ENCODE measurements at regions not wholly inside any gene's neighbourhood (a gene's known extent, or its start where the extent isn't known, plus 50 kb on each side); places are given as distances from the start of the nearest gene placed in this dataset.

DNA sequence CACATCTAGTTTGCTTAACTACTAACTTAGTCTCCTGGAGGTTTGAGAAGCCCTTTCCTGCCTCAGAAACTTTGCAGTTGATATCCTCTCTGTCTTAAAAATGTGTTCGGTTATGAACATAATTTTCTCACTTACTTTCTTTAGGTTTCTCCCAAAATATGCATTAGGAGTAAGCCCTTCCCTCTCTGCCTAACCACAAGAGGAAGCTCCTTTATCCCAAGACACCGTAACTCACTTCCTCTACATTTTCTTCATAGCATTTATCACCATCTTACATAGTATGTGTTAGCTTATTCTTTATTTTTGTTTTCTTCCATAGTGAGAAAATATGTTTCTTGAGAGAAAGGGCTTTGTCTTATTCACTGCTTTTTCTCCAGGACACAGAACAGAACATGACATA, 952.5 kb upstream of the ATXN8OS start:
- no peaks in the 10 kb centered on the region for H4K20me1 ChIP-seq (ENCODE audit: insufficient read depth)
- no peaks in the 10 kb centered on the region for H3K36me3 ChIP-seq (ENCODE audit: insufficient read depth)
- no peak overlapping the region for H3K4me3 ChIP-seq (IDR thresholded peaks at IDR 0.05; ENCODE audit: insufficient read depth, low read depth, low read length)
- H3K27ac ChIP-seq: no peak overlapping the region
- H3K79me2 ChIP-seq (ENCODE audit: insufficient read depth, low read depth): no peaks in the 10 kb centered on the region
- H2AFZ ChIP-seq (ENCODE audit: low read depth): no peak overlapping the region
- no peaks in the 10 kb centered on the region for H3K4me1 ChIP-seq (ENCODE audit: low read depth, poor library complexity, severe bottlenecking)
- no peak overlapping the region for H3K4me2 ChIP-seq
- no peak overlapping the region for H3K9ac ChIP-seq
- H3K27me3 ChIP-seq (ENCODE audit: insufficient read depth, low read depth): no peaks in the 10 kb centered on the region
- TF ChIP-seq, protein P1, sequence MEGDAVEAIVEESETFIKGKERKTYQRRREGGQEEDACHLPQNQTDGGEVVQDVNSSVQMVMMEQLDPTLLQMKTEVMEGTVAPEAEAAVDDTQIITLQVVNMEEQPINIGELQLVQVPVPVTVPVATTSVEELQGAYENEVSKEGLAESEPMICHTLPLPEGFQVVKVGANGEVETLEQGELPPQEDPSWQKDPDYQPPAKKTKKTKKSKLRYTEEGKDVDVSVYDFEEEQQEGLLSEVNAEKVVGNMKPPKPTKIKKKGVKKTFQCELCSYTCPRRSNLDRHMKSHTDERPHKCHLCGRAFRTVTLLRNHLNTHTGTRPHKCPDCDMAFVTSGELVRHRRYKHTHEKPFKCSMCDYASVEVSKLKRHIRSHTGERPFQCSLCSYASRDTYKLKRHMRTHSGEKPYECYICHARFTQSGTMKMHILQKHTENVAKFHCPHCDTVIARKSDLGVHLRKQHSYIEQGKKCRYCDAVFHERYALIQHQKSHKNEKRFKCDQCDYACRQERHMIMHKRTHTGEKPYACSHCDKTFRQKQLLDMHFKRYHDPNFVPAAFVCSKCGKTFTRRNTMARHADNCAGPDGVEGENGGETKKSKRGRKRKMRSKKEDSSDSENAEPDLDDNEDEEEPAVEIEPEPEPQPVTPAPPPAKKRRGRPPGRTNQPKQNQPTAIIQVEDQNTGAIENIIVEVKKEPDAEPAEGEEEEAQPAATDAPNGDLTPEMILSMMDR (conservative IDR thresholded peaks at IDR 0.05; ENCODE audit: low read depth, low read length): no peak

DNA sequence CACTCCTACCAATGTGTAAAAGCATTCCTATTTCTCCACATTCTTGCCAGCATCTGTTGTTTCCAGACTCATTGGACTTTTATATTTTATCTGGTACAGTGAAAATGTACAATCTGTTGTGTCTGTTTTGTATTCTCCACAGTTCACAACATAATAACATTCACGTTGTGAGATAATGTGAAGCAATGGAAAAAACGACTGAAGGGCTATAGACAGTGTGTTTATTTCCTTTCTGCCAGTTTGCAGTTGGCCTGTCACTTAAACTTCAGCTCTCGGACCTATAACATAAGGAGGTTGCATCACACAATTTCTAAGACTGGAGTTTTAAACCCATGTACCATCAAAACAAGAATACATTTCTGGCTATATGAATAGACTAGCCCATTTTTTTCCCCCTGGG, 965.5 kb upstream of the ATXN8OS start:
- Histone ChIP-seq H3K4me3 (IDR thresholded peaks at IDR 0.05; ENCODE audit: insufficient read depth, low read depth, low read length) (no peak overlapping the region), H3K4me2 (no peak overlapping the region), H3K27me3 (ENCODE audit: insufficient read depth, low read depth) (no peaks in the 10 kb centered on the region), H4K20me1 (ENCODE audit: insufficient read depth) (no peaks in the 10 kb centered on the region), H3K27ac (no peak overlapping the region), H3K79me2 (ENCODE audit: insufficient read depth, low read depth) (no peaks in the 10 kb centered on the region), H3K4me1 (ENCODE audit: low read depth, poor library complexity, severe bottlenecking) (no peaks in the 10 kb centered on the region), H3K9ac (no peak overlapping the region), H2AFZ (ENCODE audit: low read depth) (no peak overlapping the region), H3K36me3 (ENCODE audit: insufficient read depth) (no peaks in the 10 kb centered on the region)
- TF ChIP-seq, protein P1 (conservative IDR thresholded peaks at IDR 0.05; ENCODE audit: low read depth, low read length): no peak

DNA sequence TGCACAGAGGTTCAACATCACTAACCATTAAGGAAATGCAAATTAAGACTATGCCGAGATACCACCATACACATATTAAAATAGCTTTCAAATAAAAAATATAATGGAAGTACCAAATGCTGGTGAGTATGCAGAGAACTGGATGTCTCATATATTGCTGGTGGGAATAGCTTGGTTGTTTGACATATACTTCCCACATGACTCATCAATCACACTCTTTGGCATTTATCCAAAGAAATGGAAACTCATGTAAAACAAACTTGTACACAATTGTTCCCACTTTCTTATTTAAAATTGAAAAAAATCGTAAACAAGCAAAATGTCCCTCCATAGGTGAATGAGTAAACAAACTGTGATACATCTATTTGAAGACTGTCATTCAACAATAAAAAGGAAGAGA, 982.6 kb upstream of the ATXN8OS start:
- no peaks in the 10 kb centered on the region for H3K4me1 ChIP-seq (ENCODE audit: low read depth, poor library complexity, severe bottlenecking)
- H4K20me1 ChIP-seq (ENCODE audit: insufficient read depth): no peaks in the 10 kb centered on the region
- TF ChIP-seq, protein P1 (conservative IDR thresholded peaks at IDR 0.05; ENCODE audit: low read depth, low read length): no peak
- no peak overlapping the region for H3K27ac ChIP-seq
- H3K27me3 ChIP-seq (ENCODE audit: insufficient read depth, low read depth): no peaks in the 10 kb centered on the region
- H2AFZ ChIP-seq (ENCODE audit: low read depth): no peak overlapping the region
- no peaks in the 10 kb centered on the region for H3K79me2 ChIP-seq (ENCODE audit: insufficient read depth, low read depth)
- H3K9ac ChIP-seq: no peak overlapping the region
- no peak overlapping the region for H3K4me2 ChIP-seq
- H3K36me3 ChIP-seq (ENCODE audit: insufficient read depth): no peaks in the 10 kb centered on the region
- no peak overlapping the region for H3K4me3 ChIP-seq (IDR thresholded peaks at IDR 0.05; ENCODE audit: insufficient read depth, low read depth, low read length)

DNA sequence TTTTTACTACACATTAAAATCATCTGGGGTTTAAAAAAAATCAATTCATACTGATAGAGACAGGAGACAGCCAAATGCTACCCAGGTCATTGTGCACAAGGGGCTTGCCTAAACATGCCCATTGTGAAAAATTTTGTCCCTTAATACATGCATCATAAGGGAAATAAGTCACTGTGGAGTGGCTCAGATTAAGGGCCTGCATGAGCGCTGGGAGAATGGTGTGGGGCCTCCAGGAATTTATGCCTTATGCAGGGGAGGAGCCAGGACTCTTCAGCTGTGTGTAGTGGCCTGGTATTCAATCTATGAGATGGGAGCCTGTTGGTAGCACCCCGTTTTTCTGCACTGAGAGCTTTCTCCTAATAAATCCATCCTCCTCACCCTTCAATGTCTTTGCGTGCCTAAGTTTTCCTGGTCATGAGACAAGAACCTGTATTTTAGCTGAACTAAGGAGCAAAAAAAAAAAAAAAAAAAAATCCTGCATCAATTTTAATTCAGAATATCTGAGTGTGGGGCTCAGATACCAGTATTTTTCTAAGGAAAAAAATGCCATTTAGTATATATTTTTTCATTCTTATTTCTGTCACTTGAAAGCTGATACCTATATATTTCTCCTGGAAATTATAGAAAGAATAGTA, 997.6 kb upstream of the ATXN8OS start:
- TF ChIP-seq, protein P1 (conservative IDR thresholded peaks at IDR 0.05; ENCODE audit: low read depth, low read length): no peak
- no peak overlapping the region for H3K27ac ChIP-seq
- no peaks in the 10 kb centered on the region for H3K27me3 ChIP-seq (ENCODE audit: insufficient read depth, low read depth)
- H3K4me2 ChIP-seq: no peak overlapping the region
- H4K20me1 ChIP-seq (ENCODE audit: insufficient read depth): no peaks in the 10 kb centered on the region
- no peak overlapping the region for H3K4me3 ChIP-seq (IDR thresholded peaks at IDR 0.05; ENCODE audit: insufficient read depth, low read depth, low read length)
- H2AFZ ChIP-seq (ENCODE audit: low read depth): no peak overlapping the region
- H3K79me2 ChIP-seq (ENCODE audit: insufficient read depth, low read depth): no peaks in the 10 kb centered on the region
- no peak overlapping the region for H3K9ac ChIP-seq
- no peaks in the 10 kb centered on the region for H3K4me1 ChIP-seq (ENCODE audit: low read depth, poor library complexity, severe bottlenecking)
- H3K36me3 ChIP-seq (ENCODE audit: insufficient read depth): no peaks in the 10 kb centered on the region
